ENCODE measurements at regions not wholly inside any gene's neighbourhood (a gene's known extent, or its start where the extent isn't known, plus 50 kb on each side); places are given as distances from the start of the nearest gene placed in this dataset.

- no peak for ATAC-seq
- DNase-seq: no peak
- Histone ChIP-seq H3K4me1 (no peaks in the 10 kb centered on the region), H3K27ac (no peak overlapping the region), H3K27me3 (no peaks in the 10 kb centered on the region), H3K4me3 (no peak overlapping the region), H3K9me3 (no peaks in the 10 kb centered on the region), H3K36me3 (no peaks in the 10 kb centered on the region)
- TF ChIP-seq, protein P1, sequence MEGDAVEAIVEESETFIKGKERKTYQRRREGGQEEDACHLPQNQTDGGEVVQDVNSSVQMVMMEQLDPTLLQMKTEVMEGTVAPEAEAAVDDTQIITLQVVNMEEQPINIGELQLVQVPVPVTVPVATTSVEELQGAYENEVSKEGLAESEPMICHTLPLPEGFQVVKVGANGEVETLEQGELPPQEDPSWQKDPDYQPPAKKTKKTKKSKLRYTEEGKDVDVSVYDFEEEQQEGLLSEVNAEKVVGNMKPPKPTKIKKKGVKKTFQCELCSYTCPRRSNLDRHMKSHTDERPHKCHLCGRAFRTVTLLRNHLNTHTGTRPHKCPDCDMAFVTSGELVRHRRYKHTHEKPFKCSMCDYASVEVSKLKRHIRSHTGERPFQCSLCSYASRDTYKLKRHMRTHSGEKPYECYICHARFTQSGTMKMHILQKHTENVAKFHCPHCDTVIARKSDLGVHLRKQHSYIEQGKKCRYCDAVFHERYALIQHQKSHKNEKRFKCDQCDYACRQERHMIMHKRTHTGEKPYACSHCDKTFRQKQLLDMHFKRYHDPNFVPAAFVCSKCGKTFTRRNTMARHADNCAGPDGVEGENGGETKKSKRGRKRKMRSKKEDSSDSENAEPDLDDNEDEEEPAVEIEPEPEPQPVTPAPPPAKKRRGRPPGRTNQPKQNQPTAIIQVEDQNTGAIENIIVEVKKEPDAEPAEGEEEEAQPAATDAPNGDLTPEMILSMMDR (IDR thresholded peaks at IDR 0.05): no peak
- intact Hi-C loops (cut with DNase I): no loop called here
Observed at GRCh38 chr1:196091397-196092135, 516.7 kb downstream of the KCNT2 start.

DNA sequence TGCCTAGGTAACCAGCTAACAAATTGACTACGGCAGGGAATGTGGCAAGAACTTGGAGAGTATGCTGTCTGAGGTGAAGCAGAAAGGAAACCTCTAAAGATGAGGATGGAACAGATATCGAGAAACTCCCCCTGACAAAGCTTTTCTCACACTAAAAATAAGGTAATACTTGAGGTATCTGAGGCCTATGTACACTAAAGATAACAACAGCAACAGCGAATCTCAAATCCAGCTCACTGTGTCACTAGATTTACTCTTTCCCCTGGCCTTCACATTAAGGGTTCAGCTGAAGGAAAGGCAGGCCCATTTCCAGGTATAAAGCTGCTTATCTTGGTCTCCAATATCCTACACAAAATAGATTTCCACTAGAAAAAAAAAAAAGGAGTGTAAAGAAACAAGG lies 518.0 kb downstream of the KCNT2 start:
- ATAC-seq (no peak), DNase-seq (no peak)
- no peaks in the 10 kb centered on the region for H3K4me1 ChIP-seq
- no peak overlapping the region for H3K27ac ChIP-seq
- intact Hi-C loops (cut with DNase I): no loop called here
- H3K9me3 ChIP-seq: no peaks in the 10 kb centered on the region
- H3K36me3 ChIP-seq: no peaks in the 10 kb centered on the region
- TF ChIP-seq, protein P1 (IDR thresholded peaks at IDR 0.05): no peak
- no peak overlapping the region for H3K4me3 ChIP-seq
- H3K27me3 ChIP-seq: no peaks in the 10 kb centered on the region

DNA sequence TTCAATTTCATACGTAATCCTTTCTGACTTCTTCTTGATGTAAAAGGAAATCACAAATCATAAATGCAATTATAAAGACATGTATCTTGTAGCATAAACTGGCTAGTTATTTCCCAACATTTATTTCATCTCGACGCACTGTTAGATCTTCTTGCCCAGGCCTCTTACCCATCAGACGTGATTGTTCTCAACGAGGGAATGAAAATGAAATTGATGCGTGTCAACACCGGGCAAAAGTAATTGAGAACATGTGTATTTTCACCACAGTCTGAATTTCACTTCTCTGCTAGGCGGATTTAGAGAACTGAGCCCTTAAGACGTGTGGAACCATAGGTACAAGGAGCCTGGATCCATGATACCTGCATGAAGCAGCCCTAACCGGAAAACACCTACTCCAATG lies 519.7 kb downstream of the KCNT2 start:
- Histone ChIP-seq H3K9me3 (no peaks in the 10 kb centered on the region), H3K4me3 (no peak overlapping the region), H3K36me3 (no peaks in the 10 kb centered on the region), H3K4me1 (no peaks in the 10 kb centered on the region), H3K27me3 (no peaks in the 10 kb centered on the region), H3K27ac (no peak overlapping the region)
- intact Hi-C loops (cut with DNase I): no loop called here
- TF ChIP-seq, protein P1 (IDR thresholded peaks at IDR 0.05): no peak
- DNase-seq (no peak), ATAC-seq (no peak)

DNA sequence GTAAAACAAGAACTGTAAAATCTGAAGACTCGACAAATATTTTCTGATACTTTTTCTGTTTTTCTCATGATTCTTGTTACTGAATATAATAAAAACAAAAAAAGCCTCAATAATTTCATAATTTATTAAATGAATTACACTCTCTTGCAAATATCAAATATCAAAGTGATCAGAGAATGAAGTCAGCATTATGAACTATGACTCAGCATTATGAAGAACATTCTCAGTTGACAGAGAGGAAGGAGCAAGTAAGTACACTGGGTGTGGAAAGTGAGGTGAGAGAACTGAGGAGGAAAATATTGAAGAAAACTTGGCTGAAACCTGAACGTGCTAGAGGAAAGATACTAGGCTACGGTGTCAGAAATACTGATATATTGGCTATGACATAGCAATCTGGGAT lies 529.5 kb downstream of the KCNT2 start:
- intact Hi-C loops (cut with DNase I): no loop called here
- Histone ChIP-seq H3K4me1 (no peaks in the 10 kb centered on the region), H3K36me3 (no peaks in the 10 kb centered on the region), H3K9me3 (no peaks in the 10 kb centered on the region), H3K4me3 (no peak overlapping the region), H3K27me3 (no peaks in the 10 kb centered on the region), H3K27ac (no peak overlapping the region)
- ATAC-seq: no peak
- TF ChIP-seq, protein P1 (IDR thresholded peaks at IDR 0.05): no peak
- DNase-seq: no peak

DNA sequence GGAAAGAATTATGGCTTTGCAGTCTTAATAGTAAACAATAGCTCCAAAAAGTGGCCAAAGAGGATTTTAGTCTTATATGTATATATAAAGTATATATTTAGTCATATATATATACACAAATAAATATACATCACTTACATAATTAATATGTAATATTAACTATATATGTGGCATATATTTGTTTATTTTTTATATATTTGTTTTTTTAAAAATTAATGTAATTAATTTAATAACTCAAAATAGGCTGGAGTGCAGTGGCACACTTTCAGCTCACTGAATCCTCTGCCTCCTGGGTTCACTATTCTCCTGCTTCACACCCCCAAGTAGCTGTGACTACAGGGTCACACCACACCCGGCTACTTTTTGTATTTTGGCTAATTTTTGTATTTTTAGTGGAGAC lies 532.6 kb downstream of the KCNT2 start:
- Histone ChIP-seq H3K9me3 (no peaks in the 10 kb centered on the region), H3K4me3 (no peak overlapping the region), H3K27ac (no peak overlapping the region), H3K27me3 (no peaks in the 10 kb centered on the region), H3K36me3 (no peaks in the 10 kb centered on the region), H3K4me1 (no peaks in the 10 kb centered on the region)
- intact Hi-C loops (cut with DNase I): no loop called here
- no peak for DNase-seq
- TF ChIP-seq, protein P1 (IDR thresholded peaks at IDR 0.05): no peak
- ATAC-seq: no peak

All from left lung (tissue), 4 donors.